ENCODE measurements at regions not wholly inside any gene's neighbourhood (a gene's known extent, or its start where the extent isn't known, plus 50 kb on each side); places are given as distances from the start of the nearest gene placed in this dataset.

- TF ChIP-seq CTCF (IDR thresholded peaks at IDR 0.05; ENCODE audit: low read length) (no peak), EZH2 (optimal IDR thresholded peaks at IDR 0.05; ENCODE audit: low read depth, low read length) (no peak), EZH2phosphoT487 (IDR thresholded peaks at IDR 0.05; ENCODE audit: low read length) (no peak)
These were observed 1321.1 kb downstream of the RAPGEF2 start for GRCh38 chr4:160423879-160424451.

Measured in MM.1S (cell line).